ENCODE measurements at regions not wholly inside any gene's neighbourhood (a gene's known extent, or its start where the extent isn't known, plus 50 kb on each side); places are given as distances from the start of the nearest gene placed in this dataset.

GRCh38 chr17:31657876-31658275 is 201.2 kb downstream of the COPRS start (continued):
- TF ChIP-seq RELA (CRISPR knock-in tag; IDR thresholded peaks at IDR 0.05; ENCODE audit: borderline replicate concordance) (no peak), OVOL2 (CRISPR knock-in tag; IDR thresholded peaks at IDR 0.05; ENCODE audit: borderline replicate concordance) (no peak), NFE2L1 (CRISPR knock-in tag; IDR thresholded peaks at IDR 0.05) (no peak), ATF2 (CRISPR knock-in tag; IDR thresholded peaks at IDR 0.05; ENCODE audit: borderline replicate concordance, low read depth) (no peak), PREB (CRISPR knock-in tag; IDR thresholded peaks at IDR 0.05; ENCODE audit: borderline replicate concordance) (no peak), E2F4 (CRISPR knock-in tag; IDR thresholded peaks at IDR 0.05; ENCODE audit: borderline replicate concordance, low read depth) (no peak), ZNF532 (CRISPR knock-in tag; IDR thresholded peaks at IDR 0.05; ENCODE audit: borderline replicate concordance) (no peak), NR2C2 (CRISPR knock-in tag; IDR thresholded peaks at IDR 0.05) (no peak), TP53 (CRISPR knock-in tag; IDR thresholded peaks at IDR 0.05) (no peak), TEAD4 (CRISPR knock-in tag; IDR thresholded peaks at IDR 0.05) (no peak), FOXP4 (CRISPR knock-in tag; IDR thresholded peaks at IDR 0.05) (no peak), ZNF317 (CRISPR knock-in tag; IDR thresholded peaks at IDR 0.05; ENCODE audit: borderline replicate concordance, low read depth) (no peak), PRRX2 (CRISPR knock-in tag; IDR thresholded peaks at IDR 0.05) (no peak)

GRCh38 chr17:31654936-31655335 is 204.1 kb downstream of the COPRS start:
- ChIA-PET CTCF (no interaction called here), POLR2A (no interaction called here)
- ATAC-seq (no peak), DNase-seq (ENCODE audit: low spot score) (no peak)
- no peak for TF ChIP-seq NR1H2 (CRISPR knock-in tag; IDR thresholded peaks at IDR 0.05)
- no peaks in the 10 kb centered on the region for H3K27me3 Mint-ChIP-seq (ENCODE audit: low read depth)
- no peaks in the 10 kb centered on the region for H3K9me3 Mint-ChIP-seq
- peaks cover 2% of the 10 kb centered on the region; the same call in 1 of the 2 replicates for H3K4me1 Mint-ChIP-seq
- H3K27ac Mint-ChIP-seq = no peak overlapping the region
- H3K36me3 Mint-ChIP-seq = no peaks in the 10 kb centered on the region
- H3K4me3 Mint-ChIP-seq = no peak overlapping the region

GRCh38 chr17:31653691-31654090 is 205.4 kb downstream of the COPRS start:
- H3K4me3 Mint-ChIP-seq = no peak overlapping the region
- H3K4me1 Mint-ChIP-seq = no peaks in the 10 kb centered on the region
- H3K27ac Mint-ChIP-seq = no peak overlapping the region
- POLR2A ChIA-PET = no interaction called here
- DNase-seq (ENCODE audit: low spot score) (no peak), ATAC-seq (no peak)
- no peaks in the 10 kb centered on the region for H3K27me3 Mint-ChIP-seq (ENCODE audit: low read depth)
- CTCF ChIA-PET = interaction anchor here (1.5 kb wide), 1 partner anchor 189 kb away, joined by 8 read pairs; no protein-coding TSS in a partner anchor
- H3K36me3 Mint-ChIP-seq = no peaks in the 10 kb centered on the region
- H3K9me3 Mint-ChIP-seq = peaks cover 1% of the 10 kb centered on the region; the same call in 1 of the 2 replicates
- TF ChIP-seq ZNF532 (CRISPR knock-in tag; IDR thresholded peaks at IDR 0.05; ENCODE audit: borderline replicate concordance) = no peak
- TF ChIP-seq TCF7 (CRISPR knock-in tag; IDR thresholded peaks at IDR 0.05; ENCODE audit: low read depth) = no peak
- no peak for TF ChIP-seq CREM (CRISPR knock-in tag; IDR thresholded peaks at IDR 0.05)

Measured in WTC11 (cell line).